ENCODE measurements at regions not wholly inside any gene's neighbourhood (a gene's known extent, or its start where the extent isn't known, plus 50 kb on each side); places are given as distances from the start of the nearest gene placed in this dataset.

DNA sequence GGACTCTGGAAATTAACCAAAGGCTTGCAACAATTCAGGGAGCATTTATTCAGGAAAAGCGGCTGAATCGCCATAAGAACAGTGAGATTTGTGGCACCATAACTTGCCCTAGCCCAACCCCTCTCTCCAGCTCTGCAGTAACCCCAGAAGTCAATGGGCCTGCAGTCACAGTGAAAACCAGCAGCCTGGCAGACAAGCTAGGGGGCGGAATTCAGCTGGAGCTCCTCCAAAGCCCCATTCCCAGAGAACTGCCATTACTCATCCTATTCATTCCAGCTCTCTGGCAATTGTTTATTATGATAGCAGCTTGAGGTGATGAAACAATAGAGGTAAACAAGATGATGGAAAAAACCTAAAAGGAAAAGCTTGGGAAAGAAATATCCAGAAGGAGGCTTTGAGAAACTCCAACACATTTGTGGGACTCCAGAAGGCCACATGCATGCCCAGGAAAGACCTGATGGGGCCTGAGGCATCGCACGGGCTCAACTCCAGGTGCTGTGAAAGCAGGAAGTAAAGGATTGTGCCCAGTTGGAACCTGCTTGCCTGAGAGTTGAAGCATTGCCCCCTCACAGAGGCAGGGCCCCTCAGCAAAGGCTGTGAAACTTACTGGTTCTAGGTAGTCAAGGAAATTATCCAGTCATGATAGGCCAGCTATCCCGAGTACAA lies 126.7 kb downstream of the TWIST2 start:
- TF ChIP-seq, protein P1, sequence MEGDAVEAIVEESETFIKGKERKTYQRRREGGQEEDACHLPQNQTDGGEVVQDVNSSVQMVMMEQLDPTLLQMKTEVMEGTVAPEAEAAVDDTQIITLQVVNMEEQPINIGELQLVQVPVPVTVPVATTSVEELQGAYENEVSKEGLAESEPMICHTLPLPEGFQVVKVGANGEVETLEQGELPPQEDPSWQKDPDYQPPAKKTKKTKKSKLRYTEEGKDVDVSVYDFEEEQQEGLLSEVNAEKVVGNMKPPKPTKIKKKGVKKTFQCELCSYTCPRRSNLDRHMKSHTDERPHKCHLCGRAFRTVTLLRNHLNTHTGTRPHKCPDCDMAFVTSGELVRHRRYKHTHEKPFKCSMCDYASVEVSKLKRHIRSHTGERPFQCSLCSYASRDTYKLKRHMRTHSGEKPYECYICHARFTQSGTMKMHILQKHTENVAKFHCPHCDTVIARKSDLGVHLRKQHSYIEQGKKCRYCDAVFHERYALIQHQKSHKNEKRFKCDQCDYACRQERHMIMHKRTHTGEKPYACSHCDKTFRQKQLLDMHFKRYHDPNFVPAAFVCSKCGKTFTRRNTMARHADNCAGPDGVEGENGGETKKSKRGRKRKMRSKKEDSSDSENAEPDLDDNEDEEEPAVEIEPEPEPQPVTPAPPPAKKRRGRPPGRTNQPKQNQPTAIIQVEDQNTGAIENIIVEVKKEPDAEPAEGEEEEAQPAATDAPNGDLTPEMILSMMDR (IDR thresholded peaks at IDR 0.05; ENCODE audit: insufficient read depth, low read length, poor library complexity, severe bottlenecking), result no peak
- TF ChIP-seq EZH2phosphoT487 (conservative IDR thresholded peaks at IDR 0.05; ENCODE audit: low read length), result no peak

Measured in SU-DHL-6 (cell line).